ENCODE measurements at regions not wholly inside any gene's neighbourhood (a gene's known extent, or its start where the extent isn't known, plus 50 kb on each side); places are given as distances from the start of the nearest gene placed in this dataset.

DNA sequence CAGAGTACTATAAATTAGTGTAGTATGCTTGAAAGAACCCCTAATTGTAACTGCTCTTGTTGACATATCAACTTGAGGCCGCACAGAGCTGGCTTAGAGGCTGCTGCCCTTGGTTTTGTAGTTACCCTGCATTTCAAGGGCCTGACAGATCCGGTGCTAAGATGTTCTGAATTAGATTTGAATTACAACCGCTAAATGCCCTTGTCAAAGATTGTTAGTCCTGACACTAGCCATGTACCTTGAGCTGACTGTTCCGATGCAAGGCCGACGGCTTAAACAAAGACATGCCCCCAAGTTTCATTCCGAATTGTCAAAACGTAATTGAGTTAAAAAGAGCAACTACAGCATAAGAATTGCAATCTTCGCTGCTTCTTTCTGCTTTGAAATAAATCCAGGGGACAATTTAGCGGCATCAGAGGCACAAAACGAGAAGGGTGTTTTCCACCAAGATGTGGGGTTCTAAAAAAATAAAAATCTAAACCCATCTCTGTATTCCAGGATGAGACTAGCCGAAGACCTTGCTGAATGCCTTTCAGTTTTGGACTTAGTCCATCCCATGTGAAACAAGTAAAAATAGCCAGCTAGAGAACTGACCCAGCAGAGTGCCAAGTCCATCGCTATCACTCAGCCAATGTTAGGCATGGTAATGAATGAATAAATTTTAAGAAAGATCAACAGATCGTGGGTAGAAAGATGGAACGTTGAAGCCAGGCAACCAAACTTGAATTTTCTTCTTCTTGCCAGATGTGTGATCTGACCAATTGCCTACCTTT is 148.7 kb downstream of the DICER1 start:
- DNase-seq (no peak), ATAC-seq (no peak)
- Histone ChIP-seq H3K36me3 (ENCODE audit: control insufficient read depth, insufficient read depth, low read length) (no peaks in the 10 kb centered on the region), H3K4me1 (ENCODE audit: control insufficient read depth, insufficient read depth, low read length) (no peaks in the 10 kb centered on the region), H3K27me3 (ENCODE audit: control insufficient read depth, insufficient read depth, low read length) (no peaks in the 10 kb centered on the region), H3K4me3 (ENCODE audit: low read length) (no peak overlapping the region), H3K9me3 (ENCODE audit: control insufficient read depth, insufficient read depth, low read length) (no peaks in the 10 kb centered on the region), H3K27ac (ENCODE audit: low read length) (no peak overlapping the region)
- intact Hi-C loops (cut with micrococcal nuclease), result no loop called here
- Mint-ChIP-seq H3K4me1 (no peaks in the 10 kb centered on the region), H3K27me3 (ENCODE audit: low read depth in 2 of 2) (peaks cover 21 to 30% of the 10 kb centered on the region in 2 donors), H3K36me3 (no peaks in the 10 kb centered on the region), H3K9me3 (no peaks in the 10 kb centered on the region), H3K4me3 (no peak overlapping the region), H3K27ac (no peak overlapping the region)
- 91% methylated on average over 15 of the region's 15 CpGs for WGBS (ENCODE audit: insufficient coverage)
- TF ChIP-seq, protein P1, sequence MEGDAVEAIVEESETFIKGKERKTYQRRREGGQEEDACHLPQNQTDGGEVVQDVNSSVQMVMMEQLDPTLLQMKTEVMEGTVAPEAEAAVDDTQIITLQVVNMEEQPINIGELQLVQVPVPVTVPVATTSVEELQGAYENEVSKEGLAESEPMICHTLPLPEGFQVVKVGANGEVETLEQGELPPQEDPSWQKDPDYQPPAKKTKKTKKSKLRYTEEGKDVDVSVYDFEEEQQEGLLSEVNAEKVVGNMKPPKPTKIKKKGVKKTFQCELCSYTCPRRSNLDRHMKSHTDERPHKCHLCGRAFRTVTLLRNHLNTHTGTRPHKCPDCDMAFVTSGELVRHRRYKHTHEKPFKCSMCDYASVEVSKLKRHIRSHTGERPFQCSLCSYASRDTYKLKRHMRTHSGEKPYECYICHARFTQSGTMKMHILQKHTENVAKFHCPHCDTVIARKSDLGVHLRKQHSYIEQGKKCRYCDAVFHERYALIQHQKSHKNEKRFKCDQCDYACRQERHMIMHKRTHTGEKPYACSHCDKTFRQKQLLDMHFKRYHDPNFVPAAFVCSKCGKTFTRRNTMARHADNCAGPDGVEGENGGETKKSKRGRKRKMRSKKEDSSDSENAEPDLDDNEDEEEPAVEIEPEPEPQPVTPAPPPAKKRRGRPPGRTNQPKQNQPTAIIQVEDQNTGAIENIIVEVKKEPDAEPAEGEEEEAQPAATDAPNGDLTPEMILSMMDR (IDR thresholded peaks at IDR 0.05), result no peak

DNA sequence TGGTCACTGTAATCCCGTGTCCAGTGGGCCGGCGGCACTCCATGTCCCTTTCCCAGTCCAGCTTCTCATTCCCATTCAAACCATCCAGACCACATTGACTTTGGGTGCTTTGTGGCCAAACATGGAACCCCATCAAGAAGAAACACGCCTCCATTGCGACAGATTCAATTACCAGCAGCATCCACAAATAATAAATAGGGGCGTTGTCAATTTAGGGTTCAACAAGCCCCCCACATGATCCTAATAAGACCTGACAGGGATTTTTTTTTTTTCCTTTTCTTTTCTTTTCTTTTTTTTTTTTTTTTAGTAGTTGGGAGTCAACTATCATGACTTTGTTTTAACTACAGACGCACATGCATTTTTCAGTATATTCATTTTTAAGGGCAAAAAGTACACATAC is 149.4 kb downstream of the DICER1 start:
- Mint-ChIP-seq H3K36me3 (no peaks in the 10 kb centered on the region), H3K4me1 (no peaks in the 10 kb centered on the region), H3K27ac (no peak overlapping the region), H3K27me3 (ENCODE audit: low read depth in 2 of 2) (peaks cover 17 to 30% of the 10 kb centered on the region in 2 donors), H3K9me3 (no peaks in the 10 kb centered on the region), H3K4me3 (no peak overlapping the region)
- no peak overlapping the region for H3K27ac ChIP-seq (ENCODE audit: low read length)
- ATAC-seq (no peak), DNase-seq (no peak)
- no peaks in the 10 kb centered on the region for H3K4me1 ChIP-seq (ENCODE audit: control insufficient read depth, insufficient read depth, low read length)
- WGBS (ENCODE audit: insufficient coverage), result 95% methylated on average over 5 of the region's 7 CpGs
- no peak overlapping the region for H3K4me3 ChIP-seq (ENCODE audit: low read length)
- no peaks in the 10 kb centered on the region for H3K9me3 ChIP-seq (ENCODE audit: control insufficient read depth, insufficient read depth, low read length)
- no peaks in the 10 kb centered on the region for H3K27me3 ChIP-seq (ENCODE audit: control insufficient read depth, insufficient read depth, low read length)
- TF ChIP-seq, protein P1 (IDR thresholded peaks at IDR 0.05), result no peak
- intact Hi-C loops (cut with micrococcal nuclease), result no loop called here
- no peaks in the 10 kb centered on the region for H3K36me3 ChIP-seq (ENCODE audit: control insufficient read depth, insufficient read depth, low read length)

DNA sequence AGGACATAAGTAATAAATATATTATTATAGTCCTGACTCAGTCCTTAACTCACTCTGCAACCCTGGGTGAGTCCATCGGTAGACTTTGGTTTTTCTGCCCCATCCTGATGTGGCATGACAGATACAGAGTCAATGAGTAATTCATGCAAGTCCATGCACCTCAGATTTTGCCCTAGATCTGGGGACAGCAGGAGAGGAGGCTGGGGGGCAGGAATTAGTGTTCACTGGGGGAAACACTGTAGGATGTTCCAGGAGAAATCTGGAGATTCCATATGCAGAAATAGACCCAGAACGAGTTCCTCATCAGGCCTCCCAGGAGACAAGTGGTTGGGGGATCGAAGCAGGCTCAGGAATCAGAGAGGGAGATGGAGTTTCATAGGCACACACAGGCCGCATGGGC is 150.8 kb downstream of the DICER1 start:
- intact Hi-C loops (cut with micrococcal nuclease), result no loop called here

More for the DNA sequence above, 150.8 kb downstream of the DICER1 start:
- H3K9me3 ChIP-seq (ENCODE audit: control insufficient read depth, insufficient read depth, low read length), result no peaks in the 10 kb centered on the region
- H3K4me1 ChIP-seq (ENCODE audit: control insufficient read depth, insufficient read depth, low read length), result no peaks in the 10 kb centered on the region
- Mint-ChIP-seq H3K27ac (no peak overlapping the region), H3K36me3 (no peaks in the 10 kb centered on the region), H3K4me1 (no peaks in the 10 kb centered on the region), H3K9me3 (no peaks in the 10 kb centered on the region), H3K27me3 (ENCODE audit: low read depth in 2 of 2) (peaks cover 13 to 30% of the 10 kb centered on the region in 2 donors), H3K4me3 (no peak overlapping the region)
- TF ChIP-seq, protein P1 (IDR thresholded peaks at IDR 0.05), result no peak
- DNase-seq (no peak), ATAC-seq (no peak)
- no peaks in the 10 kb centered on the region for H3K27me3 ChIP-seq (ENCODE audit: control insufficient read depth, insufficient read depth, low read length)
- no peak overlapping the region for H3K27ac ChIP-seq (ENCODE audit: low read length)
- no peaks in the 10 kb centered on the region for H3K36me3 ChIP-seq (ENCODE audit: control insufficient read depth, insufficient read depth, low read length)
- WGBS (ENCODE audit: insufficient coverage), result 81% methylated on average over 4 of the region's 4 CpGs
- no peak overlapping the region for H3K4me3 ChIP-seq (ENCODE audit: low read length)
